ENCODE measurements at regions not wholly inside any gene's neighbourhood (a gene's known extent, or its start where the extent isn't known, plus 50 kb on each side); places are given as distances from the start of the nearest gene placed in this dataset.

DNA sequence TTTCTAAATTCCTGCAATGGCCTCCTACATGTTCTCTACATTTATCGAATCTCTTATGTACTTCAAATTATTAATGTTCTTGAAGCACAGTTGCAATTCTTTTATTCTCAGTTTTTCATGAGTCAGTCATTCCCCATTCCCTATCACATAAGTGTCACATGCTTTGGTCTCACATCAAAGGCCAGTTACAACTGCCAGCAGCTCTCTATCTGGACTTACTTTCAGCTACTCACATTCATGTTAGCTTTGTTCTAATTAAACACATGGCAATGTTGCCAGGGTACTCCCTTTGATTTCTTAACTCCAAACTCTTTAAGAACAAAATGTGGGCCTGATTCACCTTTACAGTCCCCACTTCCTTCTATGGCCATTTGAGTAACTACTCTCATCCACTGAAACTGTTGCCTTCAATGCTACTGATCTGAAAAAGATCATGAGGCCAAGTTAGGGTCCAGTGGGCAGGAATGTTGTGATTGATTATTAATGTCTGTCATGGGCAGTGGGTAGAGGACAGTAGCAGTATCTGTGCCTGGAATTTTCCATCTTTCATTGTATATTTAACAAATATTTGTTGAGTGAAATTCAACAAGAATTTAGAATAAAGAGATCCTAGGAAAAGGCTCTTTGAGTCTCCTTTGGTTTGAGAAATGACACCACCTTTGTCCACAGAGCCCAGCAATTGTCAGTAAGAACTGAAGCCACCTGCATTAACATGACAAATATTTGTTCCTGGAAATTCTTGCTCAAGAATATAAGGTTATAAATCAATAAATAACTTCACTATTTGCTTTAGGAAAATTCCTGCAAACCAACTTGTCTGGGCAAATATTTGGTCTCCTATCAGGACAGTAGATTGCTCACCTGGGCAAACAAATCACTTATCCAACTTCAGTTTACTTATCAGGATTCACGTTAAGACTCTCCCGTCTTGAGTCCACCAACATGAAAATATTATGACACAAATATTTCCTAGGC lies 153.6 kb upstream of the SAMSN1 start:
- no peak overlapping the region for H3K4me3 ChIP-seq (ENCODE audit: low read depth, low read length)
- H3K4me1 ChIP-seq (ENCODE audit: insufficient read depth) = no peaks in the 10 kb centered on the region
- DNase-seq (ENCODE audit: extremely low spot score) = no peak
- H3K36me3 ChIP-seq (ENCODE audit: insufficient read depth) = no peaks in the 10 kb centered on the region
- H3K27ac ChIP-seq (ENCODE audit: low read depth) = no peak overlapping the region
- WGBS = 68% methylated on average over 3 of the region's 3 CpGs

DNA sequence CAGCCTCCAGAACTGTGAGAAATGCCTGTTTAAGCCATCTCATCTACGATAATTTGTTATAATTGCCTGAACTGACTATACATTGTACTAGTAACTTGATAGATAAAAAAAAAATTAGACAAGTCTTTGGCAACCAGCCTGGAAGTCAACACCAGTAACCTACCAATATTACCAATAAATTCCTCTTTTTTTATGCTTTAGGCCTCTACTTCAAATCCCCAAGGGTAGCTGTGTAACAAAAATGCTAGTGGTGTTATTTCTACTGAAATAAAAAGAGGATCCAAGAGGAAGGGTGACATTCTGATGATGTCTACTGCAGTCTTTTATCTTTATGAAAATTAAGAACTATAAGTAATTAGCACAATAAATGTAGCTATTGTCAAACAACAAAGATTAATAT lies 151.7 kb upstream of the SAMSN1 start:
- H3K36me3 ChIP-seq (ENCODE audit: insufficient read depth) = no peaks in the 10 kb centered on the region
- no peaks in the 10 kb centered on the region for H3K4me1 ChIP-seq (ENCODE audit: insufficient read depth)
- H3K27ac ChIP-seq (ENCODE audit: low read depth) = no peak overlapping the region
- WGBS = 92% methylated on average over 1 of the region's 1 CpG
- no peak for DNase-seq (ENCODE audit: extremely low spot score)
- no peak overlapping the region for H3K4me3 ChIP-seq (ENCODE audit: low read depth, low read length)

DNA sequence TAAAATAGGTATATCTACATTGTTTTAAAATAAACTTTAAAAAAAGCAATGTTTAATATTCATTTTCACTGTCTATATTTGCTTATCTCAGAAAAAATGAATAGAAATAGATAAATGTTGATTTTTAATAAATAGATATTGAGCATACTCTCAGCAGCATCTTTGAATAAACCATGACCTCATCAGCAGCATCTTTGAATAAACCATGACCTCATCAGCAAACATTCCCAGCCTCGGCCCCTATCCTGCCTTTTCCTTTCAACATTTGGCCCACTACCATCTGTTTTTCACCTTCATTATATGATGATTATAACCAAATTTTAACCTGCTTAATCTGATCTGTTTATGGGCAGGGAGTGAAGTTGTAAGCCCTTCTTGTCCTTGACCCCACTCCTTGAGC lies 148.7 kb upstream of the SAMSN1 start:
- no peak for DNase-seq (ENCODE audit: extremely low spot score)
- 39% methylated on average over 1 of the region's 1 CpG for WGBS
- no peak overlapping the region for H3K4me3 ChIP-seq (ENCODE audit: low read depth, low read length)
- no peak overlapping the region for H3K27ac ChIP-seq (ENCODE audit: low read depth)
- no peaks in the 10 kb centered on the region for H3K36me3 ChIP-seq (ENCODE audit: insufficient read depth)
- H3K4me1 ChIP-seq (ENCODE audit: insufficient read depth) = no peaks in the 10 kb centered on the region

DNA sequence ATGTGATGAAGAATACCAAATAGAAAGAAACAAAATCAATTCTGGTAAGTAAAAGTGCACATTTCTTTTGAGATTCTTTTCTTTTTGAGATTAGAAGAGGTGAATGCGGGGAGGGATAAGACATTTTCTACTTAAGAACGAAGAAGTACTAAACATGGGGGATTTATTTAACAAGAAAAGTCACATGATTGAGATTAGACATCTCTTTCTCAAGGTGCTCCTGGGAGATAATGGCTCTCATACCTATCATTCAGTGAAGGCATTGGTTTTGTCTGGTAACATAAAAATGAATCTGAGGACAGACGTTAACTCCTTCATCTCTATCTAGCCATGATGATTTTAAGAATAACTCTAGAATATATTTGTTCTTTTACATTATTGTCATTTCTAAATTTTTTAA lies 147.9 kb upstream of the SAMSN1 start:
- no peak for DNase-seq (ENCODE audit: extremely low spot score)
- no peak overlapping the region for H3K4me3 ChIP-seq (ENCODE audit: low read depth, low read length)
- H3K36me3 ChIP-seq (ENCODE audit: insufficient read depth) = no peaks in the 10 kb centered on the region
- no peak overlapping the region for H3K27ac ChIP-seq (ENCODE audit: low read depth)
- WGBS = 87% methylated on average over 3 of the region's 3 CpGs
- no peaks in the 10 kb centered on the region for H3K4me1 ChIP-seq (ENCODE audit: insufficient read depth)

DNA sequence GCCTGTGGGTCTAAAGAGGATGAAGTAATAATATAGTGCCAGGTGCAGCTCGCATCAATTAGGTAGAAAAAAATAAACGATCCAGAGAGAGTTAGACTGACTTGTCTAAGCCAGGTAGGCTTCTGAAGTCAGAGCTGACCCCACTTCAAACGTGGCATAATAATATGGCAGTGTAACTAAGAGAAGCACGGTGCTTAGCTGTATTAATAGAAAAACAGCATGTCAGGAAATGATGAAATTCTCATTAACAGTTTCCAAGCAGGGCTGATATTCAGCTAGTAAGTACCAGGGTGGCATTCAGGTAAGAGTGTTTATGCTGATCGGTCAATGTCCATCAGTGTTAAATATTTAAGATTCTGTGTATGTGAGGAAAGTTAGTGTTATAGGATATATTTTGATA lies 145.8 kb upstream of the SAMSN1 start:
- 70% methylated on average over 5 of the region's 5 CpGs for WGBS

DNA sequence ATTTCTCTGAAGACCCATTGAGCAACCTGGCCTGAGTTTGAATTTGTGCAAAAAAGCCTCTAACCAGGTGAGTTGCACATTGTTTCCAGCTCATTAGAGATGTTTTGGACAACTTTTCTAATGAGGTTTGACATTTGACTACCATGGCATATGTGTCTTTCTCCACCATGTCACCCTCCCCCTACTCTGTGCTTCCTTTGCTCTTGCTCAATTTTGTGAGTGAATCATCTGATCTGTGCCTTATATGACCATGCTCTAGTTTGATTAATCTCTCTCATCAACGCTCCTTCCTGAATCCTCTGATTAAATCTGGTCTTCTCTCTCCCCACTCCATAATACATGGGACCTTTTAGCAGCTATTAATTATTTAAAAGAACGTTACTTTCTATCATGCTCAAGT lies 144.8 kb upstream of the SAMSN1 start:
- Histone ChIP-seq H3K27ac (ENCODE audit: low read depth) (no peak overlapping the region), H3K4me3 (ENCODE audit: low read depth, low read length) (no peak overlapping the region), H3K4me1 (ENCODE audit: insufficient read depth) (no peaks in the 10 kb centered on the region), H3K36me3 (ENCODE audit: insufficient read depth) (no peaks in the 10 kb centered on the region)
- 75% methylated on average over 2 of the region's 2 CpGs for WGBS
- no peak for DNase-seq (ENCODE audit: extremely low spot score)

More for the DNA sequence above, 145.8 kb upstream of the SAMSN1 start:
- H3K27ac ChIP-seq (ENCODE audit: low read depth) = no peak overlapping the region
- no peak overlapping the region for H3K4me3 ChIP-seq (ENCODE audit: low read depth, low read length)
- no peak for DNase-seq (ENCODE audit: extremely low spot score)
- no peaks in the 10 kb centered on the region for H3K36me3 ChIP-seq (ENCODE audit: insufficient read depth)
- H3K4me1 ChIP-seq (ENCODE audit: insufficient read depth) = no peaks in the 10 kb centered on the region

DNA sequence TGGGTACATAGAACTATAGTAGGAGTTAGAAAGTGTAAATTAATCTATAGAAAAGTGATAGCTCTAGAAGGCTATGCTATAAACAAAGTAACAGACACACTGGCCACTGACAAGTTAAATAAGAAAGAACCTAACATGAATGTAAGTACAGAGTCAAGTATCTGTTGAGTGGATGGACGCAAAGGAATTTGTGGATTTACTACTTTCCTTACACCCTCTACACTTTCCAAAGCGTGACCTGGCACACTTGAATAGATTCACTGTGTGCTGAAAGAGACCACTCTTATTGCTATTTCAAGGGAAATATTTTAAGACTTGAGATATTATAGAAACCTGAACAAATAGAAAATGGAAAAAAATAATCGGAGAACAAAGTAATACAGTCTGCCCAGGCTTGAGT lies 142.8 kb upstream of the SAMSN1 start:
- H3K4me1 ChIP-seq (ENCODE audit: insufficient read depth) = no peaks in the 10 kb centered on the region
- no peaks in the 10 kb centered on the region for H3K36me3 ChIP-seq (ENCODE audit: insufficient read depth)
- WGBS = 96% methylated on average over 3 of the region's 3 CpGs
- no peak overlapping the region for H3K4me3 ChIP-seq (ENCODE audit: low read depth, low read length)
- H3K27ac ChIP-seq (ENCODE audit: low read depth) = no peak overlapping the region
- DNase-seq (ENCODE audit: extremely low spot score) = no peak

DNA sequence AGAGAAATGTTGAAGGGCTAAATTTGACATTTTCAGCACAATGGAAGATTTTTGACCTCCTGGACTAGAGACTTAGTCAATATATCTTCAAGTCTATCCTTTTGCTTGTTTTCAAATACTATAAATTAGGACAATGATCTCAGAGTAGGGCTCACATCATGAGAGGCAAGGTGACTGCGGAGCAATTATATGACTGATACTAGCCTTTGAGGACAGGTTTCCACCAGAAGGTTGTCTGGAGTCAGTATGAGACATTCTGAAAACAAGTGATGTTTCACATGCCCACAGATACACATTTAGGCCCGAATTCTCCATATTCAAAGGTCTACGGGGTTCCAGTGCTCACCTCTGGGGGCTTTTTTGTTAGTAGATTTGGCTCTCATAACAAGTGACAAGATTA lies 142.3 kb upstream of the SAMSN1 start:
- H3K4me3 ChIP-seq (ENCODE audit: low read depth, low read length) = no peak overlapping the region
- no peak overlapping the region for H3K27ac ChIP-seq (ENCODE audit: low read depth)
- no peaks in the 10 kb centered on the region for H3K36me3 ChIP-seq (ENCODE audit: insufficient read depth)
- 96% methylated on average over 3 of the region's 3 CpGs for WGBS
- no peaks in the 10 kb centered on the region for H3K4me1 ChIP-seq (ENCODE audit: insufficient read depth)
- no peak for DNase-seq (ENCODE audit: extremely low spot score)

DNA sequence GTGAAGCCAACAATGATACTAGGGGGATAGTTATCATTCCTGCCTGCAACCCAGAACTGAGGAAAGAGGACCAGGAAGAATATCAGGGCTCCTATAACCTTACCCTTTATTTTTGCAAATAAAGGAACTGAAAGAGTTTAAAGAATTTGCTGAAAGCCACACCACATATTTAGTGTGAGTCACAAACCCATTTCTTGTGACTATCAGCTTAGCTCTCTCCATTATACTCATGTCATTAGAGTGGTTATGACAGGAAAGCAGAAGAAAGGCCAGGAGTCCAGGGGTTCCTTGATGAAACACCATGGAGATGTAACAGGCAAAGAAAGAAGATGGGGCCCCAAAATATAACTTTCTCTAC lies 141.1 kb upstream of the SAMSN1 start:
- Histone ChIP-seq H3K4me1 (ENCODE audit: insufficient read depth) (no peaks in the 10 kb centered on the region), H3K4me3 (ENCODE audit: low read depth, low read length) (no peak overlapping the region), H3K36me3 (ENCODE audit: insufficient read depth) (no peaks in the 10 kb centered on the region), H3K27ac (ENCODE audit: low read depth) (no peak overlapping the region)
- no peak for DNase-seq (ENCODE audit: extremely low spot score)

DNA sequence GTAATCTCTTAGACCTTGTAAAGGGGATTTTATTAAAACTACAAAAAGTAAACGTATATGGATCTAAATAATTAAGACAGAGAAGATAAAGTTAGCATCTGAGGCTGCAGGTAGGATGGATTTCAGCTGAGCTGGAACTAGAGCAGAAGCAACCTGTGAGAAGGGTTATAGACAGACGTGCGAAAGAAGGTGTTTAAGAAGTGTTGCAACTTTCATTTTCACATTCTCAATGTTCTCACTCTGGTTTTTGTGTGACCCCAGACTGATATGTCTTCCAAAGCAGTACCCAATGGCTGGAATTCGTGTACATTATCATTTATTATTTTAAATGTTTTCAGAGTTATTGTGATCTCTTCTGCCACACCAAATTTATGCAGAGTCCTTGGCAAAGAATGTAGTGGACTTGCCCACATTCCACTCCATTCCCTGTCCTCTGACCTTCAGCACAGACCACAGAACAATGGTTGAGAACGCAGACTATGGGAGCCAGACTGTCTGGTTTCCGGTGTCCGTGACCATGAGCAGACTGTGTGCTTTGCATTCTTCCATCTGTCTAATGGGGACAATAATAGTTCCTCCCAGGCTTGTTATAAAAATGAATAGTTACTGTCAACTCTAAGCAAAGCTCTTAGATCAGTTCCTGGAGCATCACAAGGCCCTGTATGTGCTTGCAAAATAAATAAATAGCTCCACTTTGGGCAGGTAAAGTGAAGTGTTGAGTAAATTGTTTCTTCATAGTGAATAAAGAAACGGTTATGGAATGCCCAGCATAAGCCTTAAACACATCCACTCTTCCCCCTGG lies 140.6 kb upstream of the SAMSN1 start:
- WGBS = 75% methylated on average over 8 of the region's 8 CpGs
- Histone ChIP-seq H3K4me3 (ENCODE audit: low read depth, low read length) (no peak overlapping the region), H3K4me1 (ENCODE audit: insufficient read depth) (no peaks in the 10 kb centered on the region), H3K27ac (ENCODE audit: low read depth) (no peak overlapping the region), H3K36me3 (ENCODE audit: insufficient read depth) (no peaks in the 10 kb centered on the region)
- no peak for DNase-seq (ENCODE audit: extremely low spot score)

DNA sequence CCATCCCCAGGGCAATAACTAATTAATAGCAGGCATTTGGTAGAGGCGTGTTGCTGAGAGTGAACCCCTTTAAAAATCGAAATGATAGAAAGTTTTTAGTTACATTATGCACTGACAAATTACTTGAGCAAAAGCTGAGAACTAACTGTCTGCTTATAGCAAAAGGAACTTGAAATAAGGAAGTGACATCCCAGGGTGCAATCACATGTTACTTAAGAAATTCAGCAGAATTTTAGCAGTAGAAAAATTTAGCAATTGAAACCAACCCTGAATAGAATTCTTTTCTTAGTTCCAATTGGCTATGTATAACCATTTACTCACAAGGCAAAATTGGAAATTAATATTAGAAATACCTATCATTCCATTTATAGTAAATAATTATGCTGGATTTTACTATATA lies 139.5 kb upstream of the SAMSN1 start:
- WGBS = 61% methylated on average over 2 of the region's 2 CpGs
- no peak overlapping the region for H3K4me3 ChIP-seq (ENCODE audit: low read depth, low read length)
- no peak overlapping the region for H3K27ac ChIP-seq (ENCODE audit: low read depth)

DNA sequence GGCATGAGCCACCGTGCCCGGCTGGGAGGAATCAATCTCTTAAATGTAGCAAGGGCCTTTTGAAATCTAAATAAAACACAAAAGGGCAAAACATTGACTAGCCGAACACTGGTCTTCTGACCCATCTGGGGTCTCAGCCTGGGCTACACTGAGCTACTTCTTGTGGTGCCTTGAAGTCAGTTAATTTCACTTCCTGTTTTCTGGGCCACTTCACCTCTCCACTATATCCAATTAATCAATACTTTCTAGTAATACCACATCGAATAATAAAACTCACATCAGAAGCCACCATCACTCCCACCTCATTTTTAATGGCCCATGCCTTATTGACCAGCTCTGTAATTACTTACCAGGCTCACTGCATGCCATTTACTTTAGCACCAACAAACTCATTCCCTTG lies 138.0 kb upstream of the SAMSN1 start:
- Histone ChIP-seq H3K4me1 (ENCODE audit: insufficient read depth) (no peaks in the 10 kb centered on the region), H3K27ac (ENCODE audit: low read depth) (no peak overlapping the region), H3K4me3 (ENCODE audit: low read depth, low read length) (no peak overlapping the region), H3K36me3 (ENCODE audit: insufficient read depth) (no peaks in the 10 kb centered on the region)
- 90% methylated on average over 4 of the region's 4 CpGs for WGBS
- no peak for DNase-seq (ENCODE audit: extremely low spot score)

More for the DNA sequence above, 139.5 kb upstream of the SAMSN1 start:
- H3K36me3 ChIP-seq (ENCODE audit: insufficient read depth) = no peaks in the 10 kb centered on the region
- no peaks in the 10 kb centered on the region for H3K4me1 ChIP-seq (ENCODE audit: insufficient read depth)
- no peak for DNase-seq (ENCODE audit: extremely low spot score)

DNA sequence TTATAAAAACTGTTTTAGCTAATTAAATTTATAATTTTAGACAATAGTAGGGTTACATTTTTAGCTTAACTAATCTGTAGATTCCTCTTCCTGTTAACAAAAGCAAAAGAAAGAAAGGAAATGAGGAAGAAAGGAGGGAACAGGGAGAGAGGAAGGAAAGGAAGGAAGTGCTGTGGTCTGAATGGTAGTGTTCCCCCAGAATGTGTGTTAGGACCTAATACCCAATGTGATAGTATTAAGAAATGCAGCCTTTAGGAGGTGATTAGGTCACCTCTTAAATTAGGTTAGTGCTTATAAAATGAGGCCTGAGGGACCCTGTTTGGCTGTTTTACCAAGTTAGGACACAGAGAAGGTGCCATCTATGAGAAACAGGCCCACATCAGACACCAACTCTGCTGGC lies 136.9 kb upstream of the SAMSN1 start:
- no peak for DNase-seq (ENCODE audit: extremely low spot score)
- H3K4me1 ChIP-seq (ENCODE audit: insufficient read depth) = no peaks in the 10 kb centered on the region
- H3K4me3 ChIP-seq (ENCODE audit: low read depth, low read length) = no peak overlapping the region
- no peaks in the 10 kb centered on the region for H3K36me3 ChIP-seq (ENCODE audit: insufficient read depth)
- H3K27ac ChIP-seq (ENCODE audit: low read depth) = no peak overlapping the region

DNA sequence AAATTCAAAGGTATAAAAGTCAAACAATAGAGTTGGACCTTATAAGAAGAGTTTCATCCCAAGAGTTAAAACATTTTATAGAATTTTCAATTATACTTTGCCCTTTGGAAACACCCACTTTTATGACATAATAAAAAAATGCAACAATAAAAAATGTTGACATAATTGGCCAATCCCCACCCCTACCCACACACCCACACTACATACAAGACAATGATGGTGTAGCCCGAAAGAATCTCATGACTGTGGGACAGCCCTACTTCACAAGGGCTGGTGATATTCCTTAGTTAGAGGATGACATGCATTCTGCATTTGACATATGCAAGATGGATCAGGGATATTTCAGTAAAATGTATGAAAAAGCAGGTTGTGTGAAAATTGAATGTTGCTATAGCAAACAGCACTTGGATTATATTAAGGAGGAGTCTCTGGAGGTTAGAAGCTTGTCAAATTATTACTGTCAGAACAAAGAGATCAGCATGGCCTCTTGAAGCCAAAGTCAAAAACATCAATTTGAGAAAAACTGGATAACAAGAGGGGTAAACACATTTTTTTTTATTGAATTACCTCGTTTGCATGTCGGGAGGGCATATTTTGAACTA lies 133.0 kb upstream of the SAMSN1 start:
- WGBS = 89% methylated on average over 3 of the region's 3 CpGs
- Histone ChIP-seq H3K4me3 (ENCODE audit: low read depth, low read length) (no peak overlapping the region), H3K4me1 (ENCODE audit: insufficient read depth) (no peaks in the 10 kb centered on the region), H3K36me3 (ENCODE audit: insufficient read depth) (no peaks in the 10 kb centered on the region), H3K27ac (ENCODE audit: low read depth) (no peak overlapping the region)
- DNase-seq (ENCODE audit: extremely low spot score) = no peak
